Psoas muscle (tissue), 7 donors: ENCODE measurements at regions not wholly inside any gene's neighbourhood (a gene's known extent, or its start where the extent isn't known, plus 50 kb on each side); places are given as distances from the start of the nearest gene placed in this dataset.

Experiments
- ATAC-seq, 4 donors: fragments of 200-7000 bp; cut with Tn5 transposase; one replicate each; pipeline ENCODE4 v1.9.1; 2020; ENCODE audit warnings: moderate library complexity in 3 of 4, mild to moderate bottlenecking in 2 of 4
- DNase-seq, 2 donors: peaks; one replicate each; pipeline ENCODE4 v3.0.0-alpha.2; 2020
- H3K27ac ChIP-seq: fragments of 200-600 bp; one replicate; pipeline ENCODE4 v1.8.0; 2022
- H3K27me3 ChIP-seq, 3 donors: fragments of 200-600 bp in 1 of 3; one replicate each; pipeline versions ENCODE4 v1.6.1 to v1.8.0; 2013 to 2022; ENCODE audit warnings: low read length in 2 of 3, mild to moderate bottlenecking in 2 of 3, moderate library complexity in 1 of 3; ENCODE audit not compliant: insufficient read depth in 3 of 3
- H3K36me3 ChIP-seq, 2 donors: fragments of 200-600 bp in 1 of 2; one replicate each; pipeline versions ENCODE4 v1.6.1 to v1.8.0; 2013 to 2022; ENCODE audit warnings: low read depth in 1 of 2, mild to moderate bottlenecking in 1 of 2, moderate library complexity in 1 of 2; ENCODE audit not compliant: insufficient read depth in 1 of 2
- H3K4me1 ChIP-seq: fragments of 200-600 bp; one replicate; pipeline ENCODE4 v1.8.0; 2022
- H3K4me3 ChIP-seq: fragments of 200-600 bp; one replicate; pipeline ENCODE4 v1.8.0; 2022; ENCODE audit warnings: mild to moderate bottlenecking
- H3K9me3 ChIP-seq: fragments of 200-600 bp; one replicate; pipeline ENCODE4 v1.8.0; 2022
- WGBS, 3 donors: extraction: QIAGEN DNeasy Blood & Tissue Kit; methylation state at CpG; one replicate each; pipeline versions ENCODE4 v1.1.6 to v1.1.7; 2013; 5-methylcytosine and 5-hydroxymethylcytosine counted together
- intact Hi-C, 2 donors: fragments of 100-400 bp; cut with DNase I; formaldehyde crosslinking; loops; one replicate each; pipeline versions ENCODE4 v1.11.0 to v1.14.2; 2022
- TF ChIP-seq, protein P1 (sequence below): fragments of 200-600 bp; IDR thresholded peaks from one replicate; pipeline ENCODE4 v1.8.0; 2022; ENCODE audit warnings: antibody characterized with exemption
- donor health status: healthy with polysubstance abuse.
- donor health status: DM: no; HTN: no; CAD: no; lungs with moderate emphysema.
- donor health status: Bipolar disorder and iron deficiency.
- donor health status: healthy.
- donor health status: DM: yes; HTN: yes; CAD: no.
- donor health status: DM: no; HTN: no; CAD: no.
- donor health status: DM: yes; HTN: yes; CAD: no.

DNA sequence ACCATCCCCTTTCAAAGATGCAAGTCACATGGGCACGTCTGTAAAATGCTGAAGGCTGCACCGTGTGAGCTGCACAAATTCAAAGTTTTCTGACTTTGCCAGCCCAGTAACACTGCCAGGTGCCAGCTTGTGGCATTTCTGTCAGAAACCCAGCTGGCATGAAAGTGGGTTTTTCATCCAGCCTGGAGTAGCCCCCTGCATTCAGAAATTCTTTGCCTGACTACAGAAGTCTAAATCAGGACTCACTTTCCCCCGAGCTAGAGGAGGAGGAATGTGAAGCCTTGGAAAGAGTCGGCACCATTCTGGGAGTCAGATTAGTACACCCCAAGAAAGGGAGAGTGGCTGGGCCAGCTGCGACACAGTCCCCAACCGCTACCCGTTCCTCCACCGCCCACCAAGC lies 56.7 kb upstream of the EN2 start:
- Histone ChIP-seq H3K27ac (no peak overlapping the region), H3K9me3 (no peaks in the 10 kb centered on the region), H3K4me3 (no peak overlapping the region), H3K4me1 (no peaks in the 10 kb centered on the region), H3K36me3 (no peaks in the 10 kb centered on the region), H3K27me3 (peaks cover 0 to 78% (median 29%) of the 10 kb centered on the region in 3 donors)
- ATAC-seq, result no peak
- DNase-seq, result peak in 1 of 2 donors; percentile 23
- TF ChIP-seq, protein P1, sequence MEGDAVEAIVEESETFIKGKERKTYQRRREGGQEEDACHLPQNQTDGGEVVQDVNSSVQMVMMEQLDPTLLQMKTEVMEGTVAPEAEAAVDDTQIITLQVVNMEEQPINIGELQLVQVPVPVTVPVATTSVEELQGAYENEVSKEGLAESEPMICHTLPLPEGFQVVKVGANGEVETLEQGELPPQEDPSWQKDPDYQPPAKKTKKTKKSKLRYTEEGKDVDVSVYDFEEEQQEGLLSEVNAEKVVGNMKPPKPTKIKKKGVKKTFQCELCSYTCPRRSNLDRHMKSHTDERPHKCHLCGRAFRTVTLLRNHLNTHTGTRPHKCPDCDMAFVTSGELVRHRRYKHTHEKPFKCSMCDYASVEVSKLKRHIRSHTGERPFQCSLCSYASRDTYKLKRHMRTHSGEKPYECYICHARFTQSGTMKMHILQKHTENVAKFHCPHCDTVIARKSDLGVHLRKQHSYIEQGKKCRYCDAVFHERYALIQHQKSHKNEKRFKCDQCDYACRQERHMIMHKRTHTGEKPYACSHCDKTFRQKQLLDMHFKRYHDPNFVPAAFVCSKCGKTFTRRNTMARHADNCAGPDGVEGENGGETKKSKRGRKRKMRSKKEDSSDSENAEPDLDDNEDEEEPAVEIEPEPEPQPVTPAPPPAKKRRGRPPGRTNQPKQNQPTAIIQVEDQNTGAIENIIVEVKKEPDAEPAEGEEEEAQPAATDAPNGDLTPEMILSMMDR, result no peak
- intact Hi-C loops, result no loop called here
- WGBS, 3 donors, result 13 to 33% (median 16%) methylated on average over 8 of the region's 8 CpGs

DNA sequence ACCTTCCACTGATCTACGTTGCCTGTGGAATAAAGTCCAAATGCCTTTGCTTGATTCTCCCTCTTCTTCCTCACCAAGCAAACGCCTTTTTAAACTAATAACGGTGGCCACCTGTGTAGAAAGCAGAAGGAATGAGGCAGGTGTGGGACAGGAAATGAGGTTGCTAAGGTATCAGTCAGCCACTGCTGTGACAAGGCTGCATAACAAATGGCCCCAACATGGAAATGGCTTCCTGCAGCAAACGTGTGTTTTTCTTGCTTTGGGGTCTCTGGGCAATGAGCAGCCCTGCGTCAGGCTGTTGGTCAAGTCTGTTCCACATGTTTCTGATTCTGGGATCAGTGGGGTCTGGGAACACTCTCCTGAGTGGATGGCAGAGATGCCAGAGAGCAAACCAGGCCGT lies 56.0 kb upstream of the EN2 start:
- ATAC-seq, result no peak
- no peaks in the 10 kb centered on the region for H3K9me3 ChIP-seq
- TF ChIP-seq, protein P1, result no peak
- H3K27ac ChIP-seq, result no peak overlapping the region
- intact Hi-C loops, result no loop called here
- 49 to 60% (median 49%) methylated on average over 6 of the region's 6 CpGs for WGBS, 3 donors
- no peaks in the 10 kb centered on the region for H3K36me3 ChIP-seq
- H3K4me1 ChIP-seq, result no peaks in the 10 kb centered on the region
- H3K4me3 ChIP-seq, result no peak overlapping the region
- H3K27me3 ChIP-seq, result peaks cover 0 to 76% (median 31%) of the 10 kb centered on the region in 3 donors
- no peak for DNase-seq

DNA sequence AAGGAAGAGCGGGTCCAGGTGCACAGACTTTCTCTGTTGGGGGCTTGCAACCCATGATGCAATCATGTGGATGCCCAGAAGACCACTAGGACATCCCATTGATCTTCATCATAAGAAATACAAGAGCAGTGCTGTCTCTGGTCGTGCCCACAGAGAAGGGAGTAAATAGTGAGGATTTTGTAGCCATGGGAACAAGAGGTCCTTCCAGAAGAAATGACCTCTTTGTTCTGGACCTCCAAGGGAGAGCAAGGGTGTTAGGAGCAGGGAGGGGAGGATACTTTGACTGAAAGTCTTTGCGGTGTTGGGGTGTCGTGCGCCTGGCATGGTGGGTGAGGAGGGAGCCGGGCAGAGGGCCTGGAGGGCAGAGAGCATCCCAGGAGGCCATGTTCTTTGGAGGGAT lies 55.0 kb upstream of the EN2 start:
- ATAC-seq, result no peak
- no peaks in the 10 kb centered on the region for H3K4me1 ChIP-seq
- H3K36me3 ChIP-seq, result no peaks in the 10 kb centered on the region
- TF ChIP-seq, protein P1, result no peak
- intact Hi-C loops, result no loop called here
- H3K27me3 ChIP-seq, result peaks cover 0 to 72% (median 31%) of the 10 kb centered on the region in 3 donors
- 83 to 86% (median 84%) methylated on average over 6 of the region's 6 CpGs for WGBS, 3 donors
- no peak overlapping the region for H3K27ac ChIP-seq
- H3K9me3 ChIP-seq, result no peaks in the 10 kb centered on the region
- H3K4me3 ChIP-seq, result no peak overlapping the region
- DNase-seq, result no peak

DNA sequence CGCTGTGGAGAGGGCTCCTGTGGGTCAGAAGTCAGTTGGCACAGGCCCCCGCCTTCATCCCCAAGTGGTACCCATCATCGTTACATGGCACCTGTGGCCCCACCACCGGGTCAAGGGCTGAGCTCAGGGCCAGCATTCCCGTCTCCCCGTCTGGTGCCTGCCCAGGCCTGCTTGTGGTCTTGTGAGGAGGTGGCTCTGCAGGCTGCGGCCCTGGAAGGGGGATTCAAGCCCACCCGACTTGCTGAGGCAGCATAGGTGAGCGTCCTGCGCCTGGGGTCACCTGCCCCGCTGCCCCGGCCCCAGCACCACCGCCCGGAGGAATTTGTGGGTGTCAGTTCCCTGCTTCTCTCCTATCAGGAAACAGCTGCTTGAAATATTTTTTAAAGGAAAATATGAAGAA lies 53.0 kb upstream of the EN2 start:
- no peaks in the 10 kb centered on the region for H3K4me1 ChIP-seq
- ATAC-seq (no peak), DNase-seq (peak in 1 of 2 donors; percentile 34)
- no peak overlapping the region for H3K4me3 ChIP-seq
- no peaks in the 10 kb centered on the region for H3K9me3 ChIP-seq
- TF ChIP-seq, protein P1, result no peak
- no peak overlapping the region for H3K27ac ChIP-seq
- intact Hi-C loops, result no loop called here
- WGBS, 3 donors, result 67 to 78% (median 72%) methylated on average over 14 of the region's 14 CpGs
- H3K36me3 ChIP-seq, result no peaks in the 10 kb centered on the region
- peaks cover 0 to 71% (median 29%) of the 10 kb centered on the region in 3 donors for H3K27me3 ChIP-seq
